Germinal center (tissue), 1 donor: ENCODE measurements at regions not wholly inside any gene's neighbourhood (a gene's known extent, or its start where the extent isn't known, plus 50 kb on each side); places are given as distances from the start of the nearest gene placed in this dataset.

Experiments used
- DNase-seq: peaks from one replicate; pipeline ENCODE4 v3.0.0; 2012; ENCODE audit warnings: mixed read lengths, low spot score

DNA sequence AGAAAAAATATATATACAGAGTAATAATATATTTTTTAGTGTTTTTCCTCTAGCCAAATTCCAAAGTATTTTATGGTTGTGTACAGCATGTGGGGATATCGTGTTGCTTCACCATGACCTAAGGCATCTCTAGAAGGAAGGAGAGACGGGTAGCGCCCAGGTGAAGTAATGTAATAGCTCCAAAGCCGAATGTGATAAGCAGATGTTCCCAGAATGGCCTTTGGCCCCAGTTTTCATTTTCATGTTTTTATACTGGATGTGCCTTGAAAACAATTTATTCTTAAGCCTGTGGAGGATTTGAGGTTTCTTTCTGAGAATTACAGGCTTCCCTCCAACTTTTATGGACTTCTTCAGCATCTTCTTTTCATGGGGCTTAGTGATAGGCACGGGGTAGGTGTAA lies 587.9 kb upstream of the KIRREL3 start:
- DNase-seq = no peak

DNA sequence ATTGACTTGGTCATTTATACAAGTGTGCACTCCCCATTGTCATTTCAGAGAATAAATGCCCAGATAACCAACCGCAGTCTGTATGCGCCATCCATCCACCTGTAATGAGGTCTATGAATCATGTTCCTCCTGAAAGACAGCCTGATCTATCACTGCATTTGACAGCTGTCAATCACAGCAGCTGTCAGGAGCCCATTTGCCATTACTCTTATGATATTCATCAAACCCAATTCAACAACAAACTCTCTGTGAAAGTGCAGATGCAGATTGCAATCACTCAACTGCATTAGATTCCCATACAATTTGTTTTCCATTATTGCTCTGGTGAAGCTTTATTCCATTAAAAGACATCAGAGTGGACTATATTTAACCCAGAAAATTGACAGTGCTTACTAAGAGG lies 586.9 kb upstream of the KIRREL3 start:
- DNase-seq = no peak

DNA sequence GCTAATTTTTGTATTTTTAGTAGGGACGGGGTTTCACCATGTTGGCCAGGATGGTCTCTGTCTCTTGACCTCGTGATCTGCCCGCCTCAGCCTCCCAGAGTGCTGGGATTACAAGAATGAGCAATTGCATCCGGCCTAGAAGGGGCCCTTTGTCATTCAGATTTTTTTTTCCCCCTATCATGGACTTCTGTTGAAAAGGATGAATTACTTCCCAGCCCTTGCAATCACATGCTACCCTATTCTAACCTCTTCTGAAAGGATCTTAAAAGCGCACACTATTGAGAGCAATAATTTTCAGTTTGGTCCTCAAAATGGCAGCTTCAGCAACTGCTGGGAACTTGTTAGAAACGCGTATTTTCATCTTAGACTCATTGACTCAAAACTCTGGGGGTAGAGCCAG lies 575.6 kb upstream of the KIRREL3 start:
- DNase-seq = no peak

DNA sequence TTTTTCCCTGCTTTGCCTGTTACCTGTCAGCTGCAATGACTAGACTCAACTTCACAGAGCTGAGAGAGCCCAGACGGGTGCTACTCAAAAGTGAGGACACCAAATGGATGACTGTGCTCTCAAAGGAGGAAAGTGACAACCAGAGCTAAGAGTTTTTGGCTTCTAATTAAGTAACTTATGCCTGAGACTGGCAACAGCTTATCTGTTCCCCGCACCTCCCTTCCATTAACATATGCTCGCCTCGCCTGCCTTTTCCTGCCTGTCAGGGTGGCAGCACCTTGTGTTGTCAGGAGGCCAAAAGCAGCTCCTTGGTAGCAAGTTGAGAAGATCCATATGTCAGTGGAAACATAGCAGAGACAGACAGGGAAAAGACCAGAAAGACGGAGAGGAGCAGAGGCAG lies 573.9 kb upstream of the KIRREL3 start:
- DNase-seq = no peak

DNA sequence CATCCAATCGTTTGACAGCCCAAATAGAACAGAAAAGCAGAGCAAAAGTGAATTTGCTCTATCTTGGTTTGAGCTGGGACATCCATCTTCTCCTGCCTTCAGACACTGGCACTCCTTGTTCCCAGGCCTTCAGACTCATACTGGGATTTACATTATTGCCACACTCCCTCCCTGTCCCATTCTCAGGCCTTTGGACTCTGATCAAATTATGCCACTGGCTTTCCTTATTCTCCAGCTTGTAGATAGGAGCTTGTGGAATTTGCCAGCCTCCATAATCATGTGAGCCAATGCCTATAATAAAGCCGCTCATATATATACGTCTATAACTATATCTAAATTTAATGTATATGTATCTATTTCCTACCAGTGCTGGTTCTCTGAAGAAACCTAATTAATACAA lies 568.3 kb upstream of the KIRREL3 start:
- DNase-seq = no peak

DNA sequence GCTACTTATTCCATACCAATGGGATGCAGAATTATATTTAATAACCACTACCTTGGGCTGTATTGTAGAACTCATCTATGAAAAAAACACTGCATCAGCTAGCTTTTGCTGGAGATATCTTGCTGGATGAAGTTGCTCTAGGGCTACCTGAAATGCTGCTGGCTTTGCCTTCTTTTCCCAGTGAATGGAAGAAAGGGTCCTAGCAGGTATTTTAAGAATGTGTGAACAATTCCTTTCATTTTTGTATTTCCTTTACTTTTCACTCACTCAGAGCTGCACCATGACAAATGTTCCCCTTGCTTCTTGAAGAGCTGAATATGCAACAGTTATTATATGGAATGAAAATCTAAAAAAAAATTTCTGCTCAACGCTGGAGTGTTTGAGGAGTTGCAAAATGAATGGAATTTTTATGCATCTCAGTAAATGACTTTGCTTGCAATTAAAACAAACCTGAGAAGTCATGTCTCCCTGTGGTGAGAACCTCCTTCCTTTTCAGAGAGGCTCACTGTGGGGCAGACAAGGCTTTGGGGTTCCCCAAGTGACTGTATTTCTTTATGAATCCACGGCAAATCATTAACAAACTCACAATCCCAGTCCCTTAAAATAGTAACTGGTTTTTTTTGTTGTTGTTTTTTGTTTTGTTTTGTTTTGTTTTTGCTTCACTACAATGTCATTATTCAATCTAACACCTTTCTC lies 566.8 kb upstream of the KIRREL3 start:
- DNase-seq = no peak

DNA sequence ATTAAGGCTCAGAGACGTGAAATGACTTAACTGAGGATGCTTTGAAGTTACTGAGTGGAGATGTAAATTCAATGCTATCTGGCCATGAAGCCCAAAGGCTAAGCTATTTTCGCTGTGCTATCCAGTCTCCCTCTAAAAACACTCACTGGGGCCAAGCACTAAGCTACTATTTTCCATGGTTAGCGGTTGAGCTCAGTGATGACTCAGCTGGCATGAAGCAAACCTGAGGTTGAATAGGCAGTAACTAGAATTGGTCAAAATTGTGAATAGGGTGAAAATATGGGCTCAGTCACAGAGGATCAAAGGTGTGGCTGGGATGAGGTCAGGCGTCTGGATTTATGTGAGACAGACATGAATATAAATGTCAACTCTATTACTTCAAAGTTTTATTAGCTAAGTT lies 564.2 kb upstream of the KIRREL3 start:
- DNase-seq = no peak

DNA sequence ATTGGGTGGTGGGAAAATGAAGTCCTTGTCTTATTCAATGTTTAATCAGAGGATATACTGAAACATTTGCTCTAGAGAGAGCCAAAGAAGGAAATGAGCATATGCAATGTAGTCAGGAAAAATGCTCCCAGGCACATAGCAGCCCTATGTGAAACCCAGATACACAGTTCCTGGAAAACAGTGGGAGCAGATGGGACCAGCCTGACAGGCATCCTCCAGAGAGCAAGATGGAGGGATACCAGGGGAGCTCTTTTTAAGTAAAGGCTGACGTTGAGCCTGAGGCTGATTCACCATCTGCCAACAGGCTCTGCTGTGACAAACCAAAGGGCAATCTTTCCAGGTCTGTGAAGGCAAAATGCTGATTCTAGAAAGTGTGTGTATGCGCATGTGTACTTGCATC lies 559.4 kb upstream of the KIRREL3 start:
- no peak for DNase-seq

DNA sequence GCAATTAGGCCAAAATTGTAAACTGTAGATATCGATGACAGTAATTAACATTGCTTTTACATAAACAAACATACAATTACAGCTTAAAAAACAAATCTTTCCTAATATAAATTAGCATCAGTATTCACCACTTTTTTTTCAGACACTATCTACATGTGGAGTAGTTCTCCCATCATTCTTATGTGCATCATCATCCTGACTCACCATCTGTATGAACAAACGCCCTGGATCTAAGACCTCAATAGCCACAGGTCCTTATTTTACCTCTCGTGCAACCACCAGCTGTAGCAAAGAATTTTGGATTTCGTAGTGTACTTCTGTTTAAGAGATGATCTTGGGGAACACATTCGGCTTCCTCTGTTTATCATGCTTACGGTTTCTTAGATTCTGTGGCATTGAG lies 551.9 kb upstream of the KIRREL3 start:
- DNase-seq = no peak

DNA sequence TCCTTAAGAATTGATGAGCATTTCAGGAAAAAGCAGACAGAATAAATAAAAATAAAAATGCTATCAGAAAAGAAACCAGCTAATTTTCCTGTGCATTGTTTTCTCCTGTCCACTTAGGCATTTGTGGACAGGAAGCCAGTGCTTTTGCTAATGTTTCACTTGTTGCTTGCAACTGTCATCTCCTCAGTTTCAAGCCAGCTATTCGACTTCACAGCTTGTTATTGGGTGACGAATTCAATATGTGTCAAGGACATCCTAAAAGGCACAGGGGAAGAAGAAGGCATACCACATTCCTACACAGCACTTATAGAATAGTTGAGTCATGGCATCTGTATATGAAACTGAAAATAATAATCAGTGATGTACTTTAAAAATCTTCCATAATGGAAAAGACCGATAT lies 530.6 kb upstream of the KIRREL3 start:
- no peak for DNase-seq

DNA sequence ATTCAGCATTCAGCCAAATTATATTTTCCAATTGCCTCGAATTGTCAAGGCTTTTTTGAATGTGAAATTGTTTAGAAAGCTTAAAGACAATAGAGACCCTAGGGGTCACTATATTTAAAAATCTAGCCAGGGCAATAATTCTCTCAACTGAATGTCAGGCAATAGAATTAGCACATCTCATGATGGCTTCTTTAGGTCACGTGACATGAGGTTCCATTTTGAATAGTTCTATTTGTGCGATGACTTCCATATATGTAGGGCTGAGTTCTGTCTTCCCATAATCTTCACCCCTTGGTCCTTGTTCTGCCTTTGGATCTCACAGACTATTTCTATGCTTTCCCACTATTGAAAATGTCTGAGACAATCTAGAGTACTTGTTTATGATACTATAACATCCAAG lies 527.7 kb upstream of the KIRREL3 start:
- DNase-seq = no peak

DNA sequence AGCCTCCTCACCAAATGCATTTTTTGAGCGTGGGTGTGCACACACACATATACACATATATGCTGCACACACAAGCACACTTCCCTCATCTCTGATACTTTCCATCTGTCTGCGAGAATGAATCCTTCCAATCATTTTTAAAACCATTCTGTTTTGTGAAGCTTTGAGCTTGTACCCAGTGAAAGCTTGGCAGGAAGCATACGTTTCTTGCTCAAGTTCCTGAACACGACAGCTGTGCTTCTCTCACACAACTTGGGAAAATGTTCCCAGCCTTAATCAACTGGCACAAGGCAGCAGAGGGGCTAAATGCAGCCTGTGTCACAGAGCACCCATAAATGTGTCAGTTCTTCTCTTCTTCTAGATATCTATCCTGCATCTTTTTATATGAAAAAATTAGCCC lies 524.0 kb upstream of the KIRREL3 start:
- no peak for DNase-seq

DNA sequence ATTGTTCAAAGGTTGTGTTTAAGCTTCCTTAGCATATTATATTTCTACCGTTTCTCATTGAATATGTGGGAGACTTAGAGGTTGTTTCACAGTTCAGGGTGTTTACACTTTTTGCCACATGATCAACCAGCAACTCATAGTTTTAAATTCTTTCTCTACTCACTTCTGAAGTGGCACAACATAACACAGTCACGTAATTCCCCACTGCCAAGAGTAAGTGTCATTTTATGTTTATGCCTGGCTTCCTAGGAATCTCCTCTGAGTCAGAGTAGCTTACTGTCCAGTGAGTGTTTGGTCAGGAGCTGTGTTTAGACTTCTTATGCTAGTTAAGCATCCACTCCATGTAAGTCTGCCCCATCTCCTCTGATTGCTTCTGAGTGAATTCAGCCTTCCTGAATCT lies 520.8 kb upstream of the KIRREL3 start:
- no peak for DNase-seq

DNA sequence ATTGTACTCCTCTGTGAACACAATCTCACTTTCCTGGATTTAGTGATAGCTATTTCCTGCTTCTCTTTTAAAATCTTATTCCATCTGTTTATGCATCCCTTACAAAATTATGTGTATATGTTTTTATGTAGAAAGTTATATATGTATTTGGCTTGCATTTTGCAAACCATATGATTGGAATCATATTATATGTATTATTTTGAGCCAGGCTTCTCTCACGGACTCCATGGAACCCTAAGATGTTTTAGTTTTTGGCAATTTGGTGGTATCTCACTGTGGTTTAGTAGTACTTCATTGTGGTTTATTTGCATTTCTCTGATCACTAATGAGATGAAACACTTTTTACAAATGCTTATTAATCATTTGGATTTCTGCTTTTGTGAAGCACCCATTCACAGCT lies 507.3 kb upstream of the KIRREL3 start:
- no peak for DNase-seq

DNA sequence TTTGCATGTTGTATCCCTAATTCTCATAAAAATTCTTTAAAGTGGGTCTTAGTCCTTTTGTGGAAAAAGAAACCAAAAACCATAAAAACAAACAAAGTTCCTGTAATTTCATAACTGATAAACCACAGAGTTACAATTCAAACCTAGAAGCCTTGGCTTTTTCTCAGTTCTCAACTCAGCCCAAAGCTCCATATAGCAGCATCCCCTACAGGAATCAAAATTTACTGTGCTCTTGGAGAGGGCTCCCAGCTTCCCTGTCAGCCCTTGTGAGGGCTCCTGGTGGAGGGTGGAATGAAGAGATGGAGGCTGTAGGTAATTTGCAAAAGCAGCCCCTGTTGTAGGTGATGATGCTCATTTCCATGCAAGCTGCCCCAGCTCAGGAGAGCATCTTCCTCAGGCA lies 506.1 kb upstream of the KIRREL3 start:
- DNase-seq = no peak

DNA sequence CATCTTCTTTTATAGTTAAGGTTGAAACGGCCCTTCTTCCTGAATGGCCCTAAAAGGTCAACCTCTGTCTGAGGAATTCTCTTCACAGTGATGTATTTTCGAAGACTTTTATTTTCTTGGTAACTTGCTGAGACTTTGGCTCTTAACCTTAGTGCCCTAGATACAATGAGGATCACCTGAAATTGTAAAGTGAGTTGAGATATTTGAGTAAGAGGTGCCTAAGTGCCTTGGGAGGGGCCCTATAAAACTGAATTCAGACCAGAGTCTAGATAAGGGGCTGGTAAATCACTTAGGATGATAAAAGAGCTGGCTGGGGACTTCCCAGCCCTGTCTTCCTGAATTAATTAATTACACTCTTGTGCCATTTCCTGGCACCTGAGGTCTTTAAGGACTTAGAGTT lies 505.6 kb upstream of the KIRREL3 start:
- DNase-seq = no peak

DNA sequence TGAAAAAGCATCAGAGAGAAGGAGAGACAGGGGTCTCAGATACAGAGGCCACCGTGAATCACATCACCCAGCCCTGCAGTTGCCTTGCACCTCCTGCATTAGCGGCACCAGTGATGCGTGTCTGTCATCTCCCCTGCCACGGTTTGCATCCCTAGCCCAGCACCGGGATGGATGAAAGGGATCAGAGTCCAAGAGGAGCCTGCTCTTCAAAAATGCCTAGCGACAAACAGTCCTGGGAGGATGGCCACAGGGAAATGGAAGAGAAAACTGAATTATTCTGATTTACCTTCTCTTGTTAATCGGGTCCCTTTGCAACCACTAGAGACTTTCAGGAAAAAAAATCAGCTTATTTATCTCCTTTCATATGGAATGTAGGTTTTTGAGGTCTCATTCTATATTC lies 495.6 kb upstream of the KIRREL3 start:
- DNase-seq = no peak

DNA sequence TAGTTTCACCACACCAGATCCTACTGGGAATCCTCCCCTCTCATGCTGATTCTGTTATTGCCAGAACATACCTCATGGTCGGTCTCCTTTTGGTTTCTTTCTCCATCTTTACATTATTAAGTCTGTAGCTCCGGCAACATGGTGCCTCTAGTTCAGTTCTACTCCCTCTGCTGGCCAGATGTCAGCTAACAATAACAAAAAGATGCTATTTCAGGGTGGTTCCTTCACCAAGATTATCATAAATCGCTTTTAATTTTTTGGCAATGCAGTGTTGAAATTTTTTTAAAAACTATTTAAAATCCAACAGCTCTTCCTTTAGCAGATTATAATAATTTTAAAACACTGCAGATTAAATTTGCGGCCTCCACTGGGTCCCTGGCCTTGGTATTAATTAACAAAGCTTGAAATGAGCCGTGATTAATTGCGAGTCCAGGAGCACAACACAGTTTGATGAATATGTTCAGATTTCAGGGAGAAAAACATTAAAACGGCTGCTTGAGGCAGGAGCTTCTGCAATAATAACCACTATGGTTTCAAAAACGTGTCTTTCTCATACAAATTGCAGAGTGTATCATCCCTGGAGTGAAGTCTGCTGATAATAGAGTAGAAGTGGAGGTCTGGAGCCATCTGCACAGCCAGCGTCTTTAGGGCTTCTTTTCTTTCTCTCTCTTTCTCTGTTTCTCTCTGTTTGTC lies 492.9 kb upstream of the KIRREL3 start:
- no peak for DNase-seq

DNA sequence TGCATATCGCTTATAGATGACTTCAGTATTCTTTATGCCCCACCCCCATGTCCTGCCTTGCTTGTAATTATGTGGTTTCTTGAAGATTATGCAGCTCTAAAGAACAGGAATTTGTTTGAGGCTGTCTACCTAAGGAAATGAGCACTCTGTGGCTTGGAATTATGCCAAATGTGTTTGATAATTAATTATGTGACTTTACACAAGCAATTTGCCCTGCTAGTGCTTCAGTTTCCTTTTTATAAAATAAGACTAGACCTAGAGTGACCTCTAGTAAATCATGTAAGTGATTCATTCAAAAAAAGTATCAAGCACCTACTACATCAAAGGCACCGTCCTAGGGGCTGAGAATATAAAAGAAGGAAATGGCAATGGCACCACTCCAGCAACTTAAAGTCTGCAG lies 491.5 kb upstream of the KIRREL3 start:
- DNase-seq = no peak

DNA sequence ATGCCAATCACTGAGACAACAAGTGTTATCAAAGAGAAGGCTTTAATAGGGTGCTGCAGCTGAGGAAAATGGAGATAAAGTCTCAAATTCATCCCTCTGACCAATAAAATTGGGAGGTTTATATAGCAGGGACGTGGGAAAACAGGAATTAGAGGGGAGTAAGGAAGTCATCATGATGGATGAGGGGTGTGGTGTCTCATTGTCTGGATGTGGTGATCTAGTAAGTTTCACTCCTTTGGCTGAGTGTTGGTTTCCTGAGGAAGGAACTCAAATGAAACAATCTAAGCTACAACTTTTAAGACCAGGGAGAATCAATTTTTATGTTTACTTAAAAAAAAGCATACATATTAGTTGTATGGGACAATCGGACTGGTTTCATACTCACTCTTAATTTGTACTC lies 491.0 kb upstream of the KIRREL3 start:
- no peak for DNase-seq

DNA sequence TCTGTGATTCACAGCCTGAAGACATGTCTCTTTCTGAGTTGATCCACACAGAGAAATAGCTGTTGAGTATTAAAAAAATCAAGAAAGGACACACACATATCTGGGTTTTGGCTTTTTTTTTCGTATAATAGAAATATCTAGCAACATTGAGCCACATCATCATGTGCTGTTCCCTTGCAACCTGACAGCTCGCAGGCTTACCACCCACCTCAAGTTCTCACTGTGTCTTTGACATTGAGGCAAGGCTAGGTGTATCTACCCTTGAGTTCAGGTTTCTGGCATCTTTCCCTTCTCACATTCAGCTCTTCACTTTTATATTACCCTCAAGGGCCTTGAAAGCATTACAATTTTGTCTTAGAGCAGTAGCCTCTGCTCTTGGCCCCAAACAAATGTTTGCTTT lies 490.3 kb upstream of the KIRREL3 start:
- no peak for DNase-seq

DNA sequence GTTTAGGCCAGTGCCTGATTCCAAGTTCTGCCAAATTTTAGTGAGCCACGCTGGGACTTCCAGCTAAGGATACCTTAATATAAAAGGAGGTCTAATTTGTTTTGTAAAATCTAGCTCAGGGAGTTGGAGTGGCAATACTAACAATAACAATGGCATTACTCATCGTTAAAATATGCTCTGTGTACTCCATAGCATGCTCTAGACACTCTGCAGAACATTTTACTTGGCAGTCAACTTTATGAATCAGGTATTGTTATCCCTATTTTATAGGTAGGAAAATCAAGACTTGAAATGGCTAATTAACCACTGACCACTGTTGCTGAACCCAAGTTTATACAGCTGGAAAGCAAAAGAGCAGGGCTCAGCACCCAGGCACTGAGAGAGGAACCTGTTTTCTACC lies 485.0 kb upstream of the KIRREL3 start:
- no peak for DNase-seq

DNA sequence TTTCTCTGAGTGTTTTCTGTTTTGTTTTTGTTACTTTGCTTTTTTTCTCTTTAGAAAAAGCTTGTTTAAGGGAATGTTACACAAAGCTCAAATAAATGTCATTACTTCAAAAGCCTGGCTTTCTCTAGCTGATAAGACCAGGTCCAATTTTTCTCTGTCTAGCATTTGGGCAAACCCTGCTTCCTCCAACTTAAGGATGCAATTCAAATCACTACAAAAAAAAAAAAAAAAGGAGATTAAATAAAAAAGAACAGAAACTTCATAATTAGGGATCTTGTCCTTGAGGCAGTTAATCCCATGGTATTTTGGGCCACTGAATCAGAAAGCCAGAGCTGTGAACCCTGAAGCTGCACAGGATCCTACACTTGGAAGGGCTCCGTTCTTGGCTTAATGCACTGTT lies 480.8 kb upstream of the KIRREL3 start:
- no peak for DNase-seq

DNA sequence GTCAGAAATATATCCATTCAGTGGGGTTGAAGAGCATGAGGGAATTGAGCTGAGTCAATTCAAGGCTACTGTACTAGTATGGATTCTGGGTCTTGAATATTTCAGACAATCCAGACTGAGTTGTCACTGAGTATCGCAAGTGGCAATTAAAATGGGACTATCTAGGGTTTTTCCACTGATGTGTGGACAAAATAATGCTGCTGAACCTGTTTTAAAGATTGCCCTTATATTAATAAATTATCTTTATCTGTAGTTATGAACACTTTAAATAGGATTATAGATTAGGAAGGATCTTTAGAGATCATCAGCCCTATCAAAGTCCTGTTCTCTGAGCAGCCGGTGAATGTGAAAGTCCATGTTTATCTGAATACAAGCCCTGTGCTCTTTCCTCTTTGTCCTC lies 478.3 kb upstream of the KIRREL3 start:
- no peak for DNase-seq
